Right atrium auricular region (tissue), 2 donors: ENCODE measurements at regions not wholly inside any gene's neighbourhood (a gene's known extent, or its start where the extent isn't known, plus 50 kb on each side); places are given as distances from the start of the nearest gene placed in this dataset.

Experiments used
- DNase-seq: peaks from one replicate; pipeline ENCODE4 v3.0.0-alpha.2; 2019; ENCODE audit warnings: low spot score
- H3K27ac ChIP-seq, 2 donors: fragments of 200-600 bp; sonication (generic); 1 replicate in 1 of 2; 2 replicates in 1 of 2; pipeline ENCODE4 v1.5.1; 2016 to 2019
- H3K27me3 ChIP-seq, 2 donors: fragments of 200-600 bp; sonication (generic); one replicate each; pipeline versions ENCODE4 v1.5.1 to v1.6.0; 2017 to 2019
- H3K36me3 ChIP-seq: fragments of 200-600 bp; sonication (generic); one replicate; pipeline ENCODE4 v1.5.1; 2016
- H3K4me1 ChIP-seq, 2 donors: fragments of 200-600 bp; sonication (generic); one replicate each; pipeline versions ENCODE4 v1.5.1 to v1.6.0; 2017 to 2019
- H3K4me3 ChIP-seq, 2 donors: fragments of 200-600 bp; sonication (generic); 1 replicate in 1 of 2; 2 replicates in 1 of 2; pipeline ENCODE4 v1.5.1; 2017 to 2019; ENCODE audit warnings: mild to moderate bottlenecking in 1 of 2, moderate library complexity in 1 of 2
- H3K9me3 ChIP-seq, 2 donors: fragments of 200-600 bp; sonication (generic); one replicate each; pipeline ENCODE4 v1.5.1; 2019
- TF ChIP-seq, protein P1 (sequence below), 2 donors: fragments of 200-600 bp; sonication (generic); IDR thresholded peaks; one replicate each; pipeline ENCODE4 v1.5.1; 2019; ENCODE audit warnings: antibody characterized with exemption in 2 of 2

DNA sequence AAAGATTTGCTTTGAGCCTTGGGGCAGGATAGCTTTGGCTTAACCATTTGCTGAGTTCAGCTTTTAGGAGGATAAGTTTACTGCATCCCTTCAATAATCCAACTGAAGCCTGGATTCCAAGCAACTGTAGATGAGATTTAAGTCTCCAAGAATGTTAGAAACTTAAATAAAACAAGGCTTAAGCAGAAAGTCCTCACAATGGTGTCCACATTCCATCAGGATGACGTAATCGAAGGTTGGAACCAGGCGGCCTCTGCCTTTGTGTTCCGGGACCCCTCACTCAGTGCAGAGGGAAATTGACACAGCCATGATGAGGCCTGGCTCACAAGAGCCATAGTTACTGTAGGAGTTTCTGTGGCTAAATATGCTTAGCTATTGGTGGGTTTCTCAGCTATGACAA lies 260.4 kb downstream of the LPIN1 start:
- no peak overlapping the region for H3K27ac ChIP-seq
- TF ChIP-seq, protein P1, sequence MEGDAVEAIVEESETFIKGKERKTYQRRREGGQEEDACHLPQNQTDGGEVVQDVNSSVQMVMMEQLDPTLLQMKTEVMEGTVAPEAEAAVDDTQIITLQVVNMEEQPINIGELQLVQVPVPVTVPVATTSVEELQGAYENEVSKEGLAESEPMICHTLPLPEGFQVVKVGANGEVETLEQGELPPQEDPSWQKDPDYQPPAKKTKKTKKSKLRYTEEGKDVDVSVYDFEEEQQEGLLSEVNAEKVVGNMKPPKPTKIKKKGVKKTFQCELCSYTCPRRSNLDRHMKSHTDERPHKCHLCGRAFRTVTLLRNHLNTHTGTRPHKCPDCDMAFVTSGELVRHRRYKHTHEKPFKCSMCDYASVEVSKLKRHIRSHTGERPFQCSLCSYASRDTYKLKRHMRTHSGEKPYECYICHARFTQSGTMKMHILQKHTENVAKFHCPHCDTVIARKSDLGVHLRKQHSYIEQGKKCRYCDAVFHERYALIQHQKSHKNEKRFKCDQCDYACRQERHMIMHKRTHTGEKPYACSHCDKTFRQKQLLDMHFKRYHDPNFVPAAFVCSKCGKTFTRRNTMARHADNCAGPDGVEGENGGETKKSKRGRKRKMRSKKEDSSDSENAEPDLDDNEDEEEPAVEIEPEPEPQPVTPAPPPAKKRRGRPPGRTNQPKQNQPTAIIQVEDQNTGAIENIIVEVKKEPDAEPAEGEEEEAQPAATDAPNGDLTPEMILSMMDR (IDR thresholded peaks at IDR 0.05), result no peak
- no peaks in the 10 kb centered on the region for H3K27me3 ChIP-seq
- no peaks in the 10 kb centered on the region for H3K36me3 ChIP-seq
- H3K4me3 ChIP-seq, result no peak overlapping the region
- no peaks in the 10 kb centered on the region for H3K4me1 ChIP-seq
- DNase-seq, result no peak
- H3K9me3 ChIP-seq, result no peaks in the 10 kb centered on the region

DNA sequence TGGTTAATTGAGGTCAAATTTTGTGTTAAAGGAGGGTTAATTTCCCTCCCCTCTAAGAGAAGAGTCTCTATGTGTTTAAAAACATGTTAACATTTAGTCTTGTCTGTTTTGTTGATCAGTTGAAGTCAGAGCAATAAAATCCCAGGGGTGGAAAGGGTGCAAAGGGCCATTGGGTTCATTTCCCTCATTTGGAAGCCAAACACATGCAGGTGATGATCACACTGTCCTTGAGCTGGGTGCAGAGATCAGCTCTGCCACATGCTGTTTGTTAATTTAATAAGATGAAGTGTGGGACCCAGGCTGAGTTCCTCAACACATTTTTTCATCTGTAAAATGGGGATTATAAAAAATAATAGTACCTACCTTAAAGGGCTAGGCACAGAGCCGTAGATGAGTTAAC lies 260.9 kb downstream of the LPIN1 start:
- TF ChIP-seq, protein P1 (IDR thresholded peaks at IDR 0.05), result no peak
- H3K9me3 ChIP-seq, result no peaks in the 10 kb centered on the region
- no peak for DNase-seq
- H3K27me3 ChIP-seq, result no peaks in the 10 kb centered on the region
- H3K4me3 ChIP-seq, result no peak overlapping the region
- H3K27ac ChIP-seq, result no peak overlapping the region
- no peaks in the 10 kb centered on the region for H3K4me1 ChIP-seq
- no peaks in the 10 kb centered on the region for H3K36me3 ChIP-seq

DNA sequence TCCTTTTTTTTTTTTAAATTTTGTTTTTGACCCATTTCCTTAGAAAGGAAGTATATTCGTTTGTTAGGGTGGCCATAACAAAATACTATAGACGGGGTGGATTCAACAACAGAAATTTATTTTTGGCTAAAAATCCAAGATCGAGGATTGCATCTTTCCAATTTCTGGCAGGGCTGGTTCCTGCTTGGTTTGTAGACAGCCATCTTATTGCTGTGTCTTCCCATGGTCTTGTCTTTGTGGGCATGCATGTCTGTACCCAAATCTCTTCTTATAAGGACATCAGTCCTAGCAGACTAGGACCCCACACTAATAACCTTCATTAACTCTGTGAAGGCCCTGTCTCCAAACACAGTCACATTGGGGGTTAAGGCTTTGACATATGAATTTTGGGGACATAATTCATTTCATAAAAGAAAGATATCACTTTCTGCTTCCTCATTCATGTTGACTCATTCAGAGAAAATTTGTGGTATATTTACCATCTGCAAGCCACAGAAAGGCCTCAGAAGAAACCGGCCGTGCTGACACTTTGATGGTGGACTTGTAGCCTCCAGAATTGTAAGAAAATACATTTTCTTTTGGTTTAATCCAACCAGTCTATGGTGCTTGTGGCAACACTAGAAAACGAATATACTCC lies 262.1 kb downstream of the LPIN1 start:
- no peaks in the 10 kb centered on the region for H3K27me3 ChIP-seq
- H3K4me1 ChIP-seq, result no peaks in the 10 kb centered on the region
- no peak for DNase-seq
- no peak overlapping the region for H3K4me3 ChIP-seq
- TF ChIP-seq, protein P1 (IDR thresholded peaks at IDR 0.05), result no peak
- H3K9me3 ChIP-seq, result no peaks in the 10 kb centered on the region
- H3K27ac ChIP-seq, result no peak overlapping the region
- no peaks in the 10 kb centered on the region for H3K36me3 ChIP-seq

DNA sequence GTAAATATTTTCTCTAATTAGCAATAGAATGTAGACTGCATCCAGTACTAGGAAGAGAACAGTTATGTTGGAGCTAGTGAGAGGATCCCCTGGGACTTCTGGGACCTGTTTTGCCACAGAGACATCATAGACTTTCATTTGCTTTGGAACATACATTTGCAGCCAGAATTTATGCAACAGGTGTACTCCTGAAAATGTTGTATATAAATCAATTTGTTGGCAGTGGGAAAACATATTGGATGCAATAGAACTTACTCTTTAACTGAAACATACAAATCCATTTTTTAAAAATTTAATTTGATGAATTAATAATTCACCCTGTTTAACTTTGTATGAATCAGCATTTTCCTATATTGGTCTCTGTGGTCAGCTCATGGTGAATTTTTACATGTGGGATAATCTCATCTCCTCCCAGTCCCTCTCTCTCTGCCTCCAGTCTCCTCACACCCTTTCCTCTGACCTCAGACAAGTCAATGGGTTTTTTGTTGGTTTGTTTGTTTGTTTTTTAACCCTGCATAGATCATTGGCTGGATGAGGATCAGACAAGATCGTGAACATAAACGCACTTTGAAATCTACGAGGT lies 263.0 kb downstream of the LPIN1 start:
- Histone ChIP-seq H3K27me3 (no peaks in the 10 kb centered on the region), H3K36me3 (no peaks in the 10 kb centered on the region), H3K27ac (no peak overlapping the region), H3K9me3 (no peaks in the 10 kb centered on the region), H3K4me3 (no peak overlapping the region), H3K4me1 (no peaks in the 10 kb centered on the region)
- TF ChIP-seq, protein P1 (IDR thresholded peaks at IDR 0.05), result no peak
- DNase-seq, result no peak

DNA sequence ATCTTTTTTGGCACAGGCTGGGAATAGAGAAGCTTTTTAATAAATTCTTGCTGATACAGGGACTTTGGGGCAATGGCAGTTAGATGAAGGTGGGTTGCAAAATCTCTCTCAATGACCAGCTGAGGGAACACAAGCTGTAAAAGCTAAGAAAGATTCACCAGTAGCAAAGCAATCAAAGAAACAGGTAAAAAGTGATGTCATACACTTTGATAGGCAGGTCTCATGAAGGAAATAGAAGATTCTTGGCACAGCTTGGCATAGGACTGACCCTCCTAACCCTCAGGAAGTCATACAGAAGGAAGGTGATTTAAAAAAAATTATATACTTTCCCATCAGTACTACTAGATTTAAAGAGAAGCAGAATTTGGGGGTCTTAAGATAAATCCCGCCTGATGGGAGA lies 263.6 kb downstream of the LPIN1 start:
- Histone ChIP-seq H3K27ac (no peak overlapping the region), H3K36me3 (no peaks in the 10 kb centered on the region), H3K27me3 (no peaks in the 10 kb centered on the region), H3K4me1 (no peaks in the 10 kb centered on the region), H3K9me3 (no peaks in the 10 kb centered on the region), H3K4me3 (no peak overlapping the region)
- TF ChIP-seq, protein P1 (IDR thresholded peaks at IDR 0.05), result no peak
- no peak for DNase-seq

DNA sequence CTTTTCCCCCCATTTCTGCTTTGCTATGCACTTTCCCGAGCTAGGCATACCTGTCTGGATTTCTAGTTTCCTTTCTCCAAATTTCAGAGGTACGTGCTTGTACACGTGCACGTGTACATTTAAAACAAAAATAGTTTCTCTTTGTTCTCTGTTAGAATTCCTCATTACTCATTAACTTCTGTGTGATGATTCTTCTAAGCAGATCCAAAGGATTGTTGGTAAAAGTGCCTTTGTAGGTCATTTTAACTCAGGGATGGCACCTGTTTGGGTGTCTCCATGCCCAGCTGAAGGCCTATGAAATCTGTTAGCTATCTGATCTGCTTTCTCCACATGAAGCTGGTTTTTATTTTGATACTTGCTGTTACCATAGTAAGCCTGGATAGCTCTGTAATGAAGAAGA lies 264.3 kb downstream of the LPIN1 start:
- Histone ChIP-seq H3K27me3 (no peaks in the 10 kb centered on the region), H3K9me3 (no peaks in the 10 kb centered on the region), H3K4me3 (no peak overlapping the region), H3K4me1 (no peaks in the 10 kb centered on the region), H3K36me3 (no peaks in the 10 kb centered on the region), H3K27ac (no peak overlapping the region)
- no peak for DNase-seq
- TF ChIP-seq, protein P1 (IDR thresholded peaks at IDR 0.05), result no peak
